GM18870 (cell line): ENCODE measurements at regions not wholly inside any gene's neighbourhood (a gene's known extent, or its start where the extent isn't known, plus 50 kb on each side); places are given as distances from the start of the nearest gene placed in this dataset.
"Not testable (repeated sequence)": the region's sequence is repeated elsewhere in the genome, so short reads cannot be mapped to it uniquely, and the experiment has no call there.

Experiments used
- ATAC-seq: cut with Tn5 transposase; IDR thresholded peaks from one replicate; pipeline ENCODE4 v1.9.1; 2021; ENCODE audit warnings: moderate library complexity; ENCODE audit not compliant: unreplicated experiment

DNA sequence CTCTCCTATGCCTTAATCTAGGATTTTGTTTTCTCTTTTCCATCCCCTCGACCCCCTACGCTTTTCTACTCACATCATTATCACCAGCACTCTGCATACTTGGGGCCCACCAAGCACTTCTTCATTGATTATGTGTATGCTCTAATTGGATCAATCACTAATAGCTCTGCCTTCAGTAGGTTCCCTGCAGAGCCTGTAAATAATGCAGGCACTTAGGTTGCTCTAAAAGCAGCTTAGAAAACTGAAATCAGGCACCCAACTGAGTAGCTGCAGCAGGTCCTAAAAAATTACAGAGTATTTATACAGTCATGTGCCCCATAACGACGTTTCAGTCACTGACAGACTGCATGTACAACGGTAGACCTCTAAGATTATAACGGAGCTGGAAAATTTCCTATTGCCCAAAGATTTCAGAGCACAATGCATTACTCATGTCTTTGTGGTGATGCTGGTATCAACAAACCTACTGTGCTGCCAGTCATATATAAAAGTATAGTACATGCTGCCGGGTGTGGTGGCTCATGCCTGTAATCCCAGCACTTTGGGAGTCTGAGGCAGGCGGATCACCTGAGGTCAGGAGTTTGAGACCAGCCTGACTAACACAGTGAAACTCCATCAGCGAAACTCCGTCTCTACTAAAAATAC, 280.4 kb downstream of the HS3ST3B1 start:
- no peak for ATAC-seq

DNA sequence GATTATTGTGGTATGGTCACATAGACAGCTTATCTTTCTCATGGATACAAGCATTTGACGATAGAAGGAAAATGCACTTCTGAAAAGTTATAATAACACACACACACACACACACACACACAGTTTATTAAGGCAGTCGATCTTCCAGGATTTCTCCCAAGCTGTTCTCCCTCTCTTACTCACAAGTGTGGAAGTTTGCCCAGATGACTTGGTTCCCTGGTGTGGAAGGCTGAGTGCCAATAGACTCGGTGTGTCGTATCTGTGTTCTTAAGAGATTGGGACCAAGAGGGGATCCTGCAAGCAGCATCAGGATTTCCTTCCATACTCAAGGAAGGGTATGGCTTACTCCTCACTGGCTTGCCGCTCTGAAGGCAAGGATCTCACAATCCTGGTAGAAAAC, 279.6 kb downstream of the HS3ST3B1 start:
- no peak for ATAC-seq

DNA sequence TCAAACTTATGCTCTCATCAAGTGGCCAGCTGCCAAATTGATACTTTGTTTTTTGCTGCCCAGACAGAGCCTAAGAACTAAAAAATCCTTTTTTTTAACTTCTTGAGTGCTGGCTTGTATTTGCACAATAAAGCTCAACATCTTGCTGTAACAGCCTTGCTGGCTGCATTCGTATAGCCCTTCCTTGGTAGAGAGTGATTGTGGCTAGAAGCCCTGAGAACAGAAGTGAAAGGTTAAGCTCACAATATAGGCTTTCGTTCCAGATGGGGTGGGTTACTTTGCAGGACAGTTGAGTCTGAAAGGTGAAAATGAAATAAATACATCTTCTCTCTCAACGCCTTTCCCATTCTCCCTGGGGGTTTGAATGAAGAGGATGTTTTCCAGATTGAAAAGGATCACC, 278.8 kb downstream of the HS3ST3B1 start:
- ATAC-seq: no peak

DNA sequence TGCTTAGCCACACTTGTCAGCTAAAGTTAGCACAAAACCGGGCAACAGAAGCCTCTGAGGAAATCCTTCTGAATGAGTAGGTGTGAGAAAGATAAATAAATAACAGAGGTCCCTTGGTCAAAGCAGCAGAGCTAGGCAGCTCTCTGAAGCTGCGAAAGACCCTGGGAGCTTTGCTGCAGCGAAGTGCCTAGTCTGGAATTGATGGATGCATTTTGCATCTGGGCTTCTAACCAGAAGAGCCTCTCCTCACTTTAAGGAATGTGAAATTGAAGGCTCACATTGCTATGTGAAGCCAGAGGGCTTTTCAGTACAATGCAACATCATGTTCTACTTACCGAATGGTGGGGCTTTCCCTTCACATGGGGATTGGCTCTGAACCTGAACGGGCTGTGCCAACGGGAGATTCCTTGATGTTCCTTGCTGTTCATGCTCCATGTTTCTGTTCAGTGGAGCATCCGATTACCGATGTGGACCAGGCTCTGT, 274.6 kb downstream of the HS3ST3B1 start:
- ATAC-seq: no peak

DNA sequence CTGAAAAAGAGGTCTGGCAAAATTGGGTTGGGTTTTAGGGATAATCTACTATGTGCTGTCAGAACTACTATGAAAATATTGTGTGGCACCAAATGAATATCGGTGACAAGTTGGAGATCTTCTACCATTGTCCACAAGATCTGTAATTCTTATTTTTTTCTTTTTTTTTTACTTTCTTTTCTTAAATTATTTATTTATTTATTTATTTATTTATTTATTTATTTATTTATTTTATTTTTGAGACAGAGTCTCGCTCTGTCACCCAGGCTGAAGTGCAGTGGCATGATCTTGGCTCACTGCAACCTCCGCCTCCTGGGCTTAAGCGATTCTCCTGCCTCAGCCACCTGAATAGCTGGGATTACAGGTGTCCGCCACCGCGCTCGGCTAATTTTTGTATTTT, 259.4 kb downstream of the HS3ST3B1 start:
- ATAC-seq: not testable (repeated sequence)

DNA sequence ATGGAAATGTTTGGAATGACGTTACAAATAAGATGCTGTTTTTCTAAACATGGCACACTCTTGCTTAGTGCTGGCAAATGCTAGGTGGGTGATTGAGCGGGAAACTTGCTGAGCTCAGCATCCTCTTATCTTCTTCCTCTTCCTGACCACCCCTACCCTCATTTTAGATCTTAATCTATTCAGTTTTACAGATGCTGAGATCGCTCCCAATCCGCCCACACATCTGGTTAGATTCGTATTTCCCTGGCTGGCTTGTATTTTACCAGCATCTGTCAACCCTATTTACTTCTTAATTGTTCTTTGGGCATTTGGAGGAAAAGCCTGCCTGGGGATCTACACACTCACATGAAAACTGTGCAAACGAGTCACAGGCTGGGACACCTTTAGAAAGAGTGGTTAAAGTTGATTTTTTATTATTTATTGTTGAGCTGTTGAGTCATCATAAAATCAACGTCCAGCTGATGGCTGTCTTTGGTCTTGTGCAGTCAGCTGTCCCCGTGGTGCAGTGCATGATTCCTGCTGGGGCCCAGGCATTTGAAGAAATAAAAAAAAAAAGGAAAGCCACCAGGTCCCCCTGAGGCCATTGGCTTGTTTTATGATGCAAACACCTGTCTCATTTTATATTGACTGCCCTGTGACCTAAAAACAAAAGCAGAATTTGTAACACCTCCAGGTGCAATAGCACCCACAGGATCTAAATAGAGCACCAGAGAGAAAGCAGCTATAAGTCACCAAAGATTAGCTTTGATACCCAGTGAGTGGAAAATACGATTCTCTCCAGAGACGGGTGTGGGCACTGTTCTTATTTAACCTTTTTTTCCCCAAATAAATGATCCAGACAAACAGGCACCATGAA, 258.6 kb downstream of the HS3ST3B1 start:
- no peak for ATAC-seq

DNA sequence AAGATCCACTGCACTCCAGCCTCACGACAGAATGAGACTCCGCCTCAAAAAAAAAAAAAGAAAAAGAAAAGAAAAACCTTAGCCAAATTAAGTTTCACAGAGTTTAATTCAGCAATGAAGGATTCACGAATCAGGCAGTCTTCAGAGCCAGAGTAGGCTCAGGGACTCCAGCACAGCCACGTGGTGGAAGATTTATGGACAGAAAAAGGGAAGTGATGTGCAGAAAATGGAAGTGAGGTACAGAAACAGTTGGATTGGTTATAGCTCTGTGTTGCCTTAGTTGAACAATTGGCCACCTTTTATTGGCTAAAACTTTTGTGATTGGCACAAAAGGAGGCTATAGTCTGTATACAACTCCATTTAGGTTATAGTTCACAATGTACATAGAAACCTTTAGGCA, 256.6 kb downstream of the HS3ST3B1 start:
- ATAC-seq: no peak

DNA sequence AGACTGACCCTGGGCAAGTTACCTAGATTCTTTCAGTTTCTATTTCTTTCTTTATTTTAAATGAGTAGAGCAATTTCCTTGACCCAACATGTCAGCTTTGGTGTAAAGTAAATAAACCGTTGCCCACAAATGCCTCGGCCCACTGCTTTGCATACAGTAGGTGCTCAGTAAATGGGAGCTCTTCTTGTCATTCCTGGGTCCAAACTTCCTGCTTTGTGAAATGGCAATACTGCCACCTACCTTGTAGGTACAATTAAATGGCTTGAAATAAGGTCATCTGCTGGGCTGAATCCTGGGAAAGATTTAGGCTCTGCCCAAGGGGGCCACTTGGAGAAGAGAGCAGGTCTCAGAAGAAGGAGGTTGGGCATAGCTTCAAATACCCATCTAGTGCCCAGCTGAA, 253.0 kb downstream of the HS3ST3B1 start:
- no peak for ATAC-seq

DNA sequence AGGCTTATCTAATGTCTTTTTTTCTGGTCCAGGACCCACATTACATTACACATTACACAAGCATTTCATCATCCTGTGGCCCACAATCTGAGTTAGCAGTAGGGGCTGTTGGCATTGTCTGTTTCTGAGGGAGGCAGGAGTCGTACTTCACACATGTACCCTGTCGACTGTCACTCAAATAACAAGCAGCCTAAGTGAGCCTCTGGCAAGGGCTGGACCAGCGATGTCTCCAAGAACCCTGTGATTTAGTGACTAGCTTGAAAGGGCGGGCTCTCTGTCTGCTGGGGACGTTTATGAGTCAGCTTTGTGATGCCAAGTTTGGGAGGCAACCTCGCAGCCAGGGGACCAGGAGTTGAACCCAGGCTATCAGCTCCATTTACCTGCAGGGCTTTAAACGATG, 251.4 kb downstream of the HS3ST3B1 start:
- ATAC-seq: no peak

DNA sequence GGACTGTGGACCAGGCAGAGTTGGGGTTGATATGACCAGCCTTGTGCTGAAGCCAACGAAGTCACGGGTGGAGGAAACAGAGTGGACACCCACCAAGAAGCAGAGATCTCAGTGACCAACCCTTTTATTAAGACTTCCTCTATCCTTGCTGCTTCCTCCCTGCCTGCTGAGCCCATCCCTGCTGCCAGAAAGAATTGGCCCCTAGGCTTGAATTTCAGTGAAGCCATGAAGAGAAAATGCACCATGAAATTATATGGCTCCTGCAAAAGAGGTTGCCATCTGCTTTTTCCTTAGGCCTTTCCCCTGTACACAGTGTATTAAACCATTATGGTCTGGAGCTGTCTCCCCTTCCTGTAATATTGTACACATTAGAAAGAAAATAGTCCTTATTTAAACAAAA, 246.7 kb downstream of the HS3ST3B1 start:
- ATAC-seq: no peak

DNA sequence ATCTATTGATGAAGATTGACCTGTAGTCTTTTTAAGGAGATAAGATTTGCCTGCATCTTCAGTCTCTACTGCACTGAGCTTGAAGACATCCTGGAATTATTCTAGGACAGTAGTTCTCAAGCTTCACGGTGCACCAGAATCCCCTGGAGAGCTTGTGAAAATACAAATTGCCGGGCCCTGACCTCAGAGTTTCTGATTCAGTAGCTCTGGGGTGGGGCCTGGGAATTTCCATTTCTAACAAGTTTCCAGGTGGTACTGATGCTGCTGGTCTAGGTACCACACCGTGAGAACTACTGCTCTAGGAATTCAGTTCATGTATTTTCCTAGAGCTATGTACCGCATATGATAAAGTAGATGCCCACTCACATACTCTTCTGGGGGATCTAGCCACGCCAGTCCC, 246.1 kb downstream of the HS3ST3B1 start:
- ATAC-seq: no peak

DNA sequence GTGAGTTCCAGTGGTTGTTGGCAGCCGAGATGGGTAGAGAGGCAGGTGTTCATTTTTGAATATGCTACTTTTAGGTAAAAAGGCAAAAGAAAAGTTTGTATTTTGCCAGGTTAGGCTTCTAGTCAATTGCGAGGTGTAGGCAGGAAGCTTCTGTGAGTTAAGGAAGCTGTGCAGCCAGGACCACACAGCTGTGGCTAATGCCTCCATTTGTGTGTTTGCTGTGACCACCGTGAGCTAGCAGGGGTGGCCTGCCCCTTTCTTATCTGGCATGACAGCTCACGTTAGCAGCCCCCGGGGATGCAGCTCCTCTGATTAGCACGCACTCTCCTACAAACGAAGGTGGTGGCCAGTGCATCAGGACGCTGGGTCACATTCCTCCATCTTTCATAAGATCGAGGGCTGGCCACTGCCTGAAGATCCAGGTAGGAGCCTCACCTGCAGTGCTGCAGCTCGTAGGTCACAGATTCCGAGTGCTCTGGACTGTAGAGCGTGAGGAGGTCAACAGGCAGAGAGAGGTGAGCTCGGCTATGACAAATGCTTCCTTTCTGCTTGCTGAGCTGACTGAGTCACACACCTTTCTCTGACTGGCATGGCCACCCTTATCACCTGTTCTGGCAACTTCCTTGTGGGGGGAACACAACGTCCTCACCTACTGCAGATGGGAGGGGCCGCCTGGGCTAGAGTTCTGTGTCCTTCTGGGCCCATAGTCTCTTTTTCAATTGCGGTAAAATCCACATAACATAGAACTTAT, 244.4 kb downstream of the HS3ST3B1 start:
- ATAC-seq: no peak

DNA sequence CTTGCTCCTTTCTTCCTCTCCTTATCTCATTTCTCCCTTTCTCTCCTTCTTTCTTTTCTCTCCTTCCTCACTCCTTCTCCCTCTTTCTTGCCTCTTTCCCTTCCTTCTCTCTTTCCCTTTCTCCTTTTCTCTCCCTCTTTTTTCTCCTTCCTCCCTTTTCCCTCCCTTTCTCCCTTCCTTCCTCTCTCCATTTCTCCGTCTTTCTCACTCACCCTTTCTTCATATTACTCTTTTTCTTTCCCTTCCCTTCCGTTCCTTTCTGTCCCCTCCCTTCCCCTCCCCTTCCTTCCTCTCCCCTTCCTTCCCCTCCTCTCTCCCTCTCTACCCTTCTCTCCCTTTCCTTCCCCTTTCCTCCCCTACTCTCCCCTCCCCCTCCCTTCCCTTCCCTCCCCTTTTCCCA, 240.8 kb downstream of the HS3ST3B1 start:
- ATAC-seq: no peak

DNA sequence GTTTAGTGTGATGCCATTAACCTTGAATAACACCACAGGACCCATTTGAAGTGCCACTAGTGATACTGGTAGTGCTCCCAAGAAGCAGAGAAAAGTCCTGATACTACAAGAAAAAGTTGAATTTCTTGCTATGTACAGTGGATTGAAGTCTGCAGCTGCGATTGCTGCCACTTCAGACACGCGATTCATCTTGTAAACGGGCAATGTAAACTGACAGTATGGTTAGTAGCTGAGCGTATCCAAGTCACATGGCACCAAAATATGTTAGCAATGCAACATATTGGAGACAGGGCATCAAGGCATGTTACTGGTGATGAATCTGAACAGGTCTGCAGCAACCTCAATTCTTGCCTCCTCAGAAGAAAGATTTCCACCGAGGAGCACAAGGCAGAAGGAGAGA, 238.9 kb downstream of the HS3ST3B1 start:
- ATAC-seq: no peak

DNA sequence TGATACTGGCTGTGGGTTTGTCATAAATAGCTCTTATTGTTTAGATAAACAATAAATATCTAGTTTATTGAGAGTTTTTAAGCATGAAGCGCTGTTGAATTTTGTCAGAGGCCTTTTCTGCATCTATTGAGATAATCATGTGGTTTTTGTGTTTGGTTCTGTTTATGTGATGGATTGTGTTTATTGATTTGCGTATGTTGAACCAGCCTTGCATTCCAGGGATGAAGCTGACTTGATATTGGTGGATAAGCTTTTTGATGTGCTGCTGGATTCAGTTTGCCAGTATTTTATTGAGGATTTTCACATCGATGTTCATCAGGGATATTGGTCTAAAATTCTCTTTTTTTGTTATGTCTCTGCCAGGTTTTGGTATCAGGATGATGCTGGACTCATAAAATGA, 231.4 kb downstream of the HS3ST3B1 start:
- ATAC-seq: not testable (repeated sequence)

DNA sequence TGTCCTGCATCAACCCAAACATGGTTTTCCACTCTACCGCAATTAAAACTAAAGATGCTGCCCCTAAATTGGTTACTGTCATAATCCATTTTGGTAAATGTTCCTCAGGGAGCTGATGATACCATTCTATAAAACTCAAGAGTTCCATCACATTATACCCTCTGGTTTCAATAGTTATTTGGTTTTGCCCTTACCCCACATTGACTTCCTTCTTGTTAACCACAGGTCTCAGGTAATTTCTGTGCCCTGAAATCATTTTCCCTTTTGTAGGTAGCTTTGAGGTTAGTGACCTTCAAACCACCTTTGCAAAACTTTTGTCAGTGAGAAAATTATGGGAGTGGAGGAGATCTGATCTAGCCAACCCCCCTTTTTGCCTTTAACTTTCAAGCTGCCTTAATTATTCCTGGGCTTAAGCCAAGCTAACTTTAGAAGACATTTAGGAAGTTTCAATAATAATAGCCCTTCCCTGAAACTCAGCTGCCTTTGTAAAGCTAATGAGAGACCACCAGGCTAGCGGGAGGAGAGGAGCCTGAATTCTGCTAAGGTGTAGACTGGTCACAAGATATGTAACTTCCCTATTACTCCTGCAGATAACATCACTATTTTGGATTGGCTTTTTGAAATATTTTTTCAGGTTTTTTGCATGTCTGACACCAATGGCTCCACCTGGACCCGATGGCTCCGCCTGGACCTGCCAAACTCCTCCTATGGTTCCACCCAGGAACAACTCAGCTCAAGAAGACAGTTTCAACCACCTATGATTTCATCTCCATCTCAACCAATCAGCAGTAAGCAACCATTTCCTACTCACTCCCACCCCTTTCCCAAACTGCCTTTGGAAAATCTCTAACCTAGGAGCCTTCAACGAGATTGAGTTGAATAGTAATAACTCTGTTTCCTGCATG, 224.9 kb downstream of the HS3ST3B1 start:
- ATAC-seq: no peak

DNA sequence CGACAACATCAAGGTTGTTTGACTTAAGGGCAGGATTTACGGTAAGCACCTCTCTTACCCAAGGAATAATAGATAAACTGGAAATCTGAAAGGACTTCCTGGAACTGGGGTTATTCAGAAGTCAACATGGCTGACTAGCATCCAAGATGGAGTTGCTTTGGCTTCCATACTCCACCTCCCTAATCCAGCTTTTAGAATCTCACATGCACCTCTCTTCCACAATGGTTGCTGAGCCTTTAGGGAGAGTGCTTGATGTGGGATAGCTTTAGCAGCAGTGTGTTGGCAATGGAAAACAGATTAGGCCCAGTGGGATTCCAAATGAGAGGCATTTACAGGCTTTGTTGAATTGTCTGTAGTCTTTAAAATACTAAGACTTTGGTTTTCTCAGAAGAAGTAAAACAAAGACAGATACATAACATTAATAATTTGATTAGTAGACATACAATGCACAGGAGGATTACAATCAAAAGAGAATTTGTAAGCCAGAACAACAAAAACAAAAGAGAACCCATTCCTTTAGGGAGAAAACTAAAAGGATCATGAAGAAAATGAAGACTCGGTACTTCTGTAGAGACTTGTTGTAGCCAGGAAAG, 222.0 kb downstream of the HS3ST3B1 start:
- ATAC-seq: no peak

DNA sequence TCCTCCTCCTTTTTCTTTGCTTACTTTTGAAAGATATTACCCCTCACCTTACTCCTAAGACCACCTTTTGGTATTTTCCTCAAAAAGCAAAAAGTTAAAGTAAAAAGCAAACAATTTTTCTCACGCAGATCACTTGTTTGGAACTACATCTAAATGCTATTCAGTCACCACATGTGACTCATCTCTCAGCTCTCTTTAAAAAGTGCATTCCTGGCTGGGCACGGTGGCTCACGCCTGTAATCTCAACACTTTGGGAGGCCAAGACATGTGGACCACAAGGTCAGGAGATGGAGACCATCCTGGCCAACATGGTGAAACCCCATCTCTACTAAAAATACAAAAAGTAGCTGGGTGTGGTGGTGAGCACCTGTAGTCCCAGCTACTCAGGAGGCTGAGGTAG, 218.0 kb downstream of the HS3ST3B1 start:
- not testable (repeated sequence) for ATAC-seq

DNA sequence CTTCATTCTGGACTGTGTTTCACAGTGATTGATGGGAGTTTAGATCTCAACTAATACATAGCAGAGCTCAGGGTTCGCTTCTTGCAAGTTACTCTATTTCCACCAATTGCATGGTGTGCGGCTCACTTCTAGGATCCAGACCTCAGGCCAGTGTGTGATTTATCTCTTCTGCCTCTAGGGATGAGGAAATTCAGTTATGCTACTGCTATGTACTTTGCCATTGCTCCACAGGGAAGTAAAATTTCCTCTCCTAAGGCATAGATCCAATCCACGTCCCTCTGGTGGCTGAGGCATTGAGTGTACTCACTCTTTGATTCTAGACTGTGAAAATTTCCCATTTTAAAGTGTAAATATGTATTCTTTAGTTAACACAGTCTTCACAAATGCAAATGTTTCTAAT, 214.1 kb downstream of the HS3ST3B1 start:
- ATAC-seq: no peak

DNA sequence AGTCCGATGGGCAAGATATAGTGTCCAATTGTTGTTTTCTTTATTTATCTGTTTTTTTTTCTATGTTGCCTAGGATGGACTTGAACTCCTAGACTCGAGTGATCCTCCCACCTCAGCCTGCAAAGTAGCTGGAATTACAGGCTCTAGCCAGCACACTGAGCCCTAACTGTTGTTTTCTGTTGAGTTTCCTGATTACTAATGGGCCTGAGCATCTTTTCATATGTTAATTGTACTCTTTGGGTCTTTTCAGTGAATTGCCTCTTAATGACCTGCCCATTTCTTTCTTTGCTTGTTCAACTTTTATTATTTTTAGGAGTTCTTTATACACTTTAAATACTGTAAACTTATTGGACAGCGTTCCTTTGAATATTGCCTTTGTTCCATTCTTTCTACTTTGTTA, 213.0 kb downstream of the HS3ST3B1 start:
- no peak for ATAC-seq
